Prostate gland (tissue), 2 donors: ENCODE measurements at regions not wholly inside any gene's neighbourhood (a gene's known extent, or its start where the extent isn't known, plus 50 kb on each side); places are given as distances from the start of the nearest gene placed in this dataset.

Source experiments
- DNase-seq: peaks from one replicate; pipeline ENCODE4 v3.0.0-alpha.2; 2019; ENCODE audit warnings: low spot score
- H3K27ac ChIP-seq, 2 donors: fragments of 200-600 bp; sonication (generic); 2 replicates each; pipeline ENCODE4 v1.5.1; 2017 to 2019
- H3K27me3 ChIP-seq: fragments of 200-600 bp; sonication (generic); replicated peaks from 2 replicates; pipeline ENCODE4 v1.5.1; 2019; ENCODE audit not compliant: insufficient read depth
- H3K36me3 ChIP-seq, 2 donors: fragments of 200-600 bp; sonication (generic); 1 replicate in 1 of 2; 2 replicates in 1 of 2; pipeline versions ENCODE4 v1.5.1 to v1.8.1; 2017 to 2019
- H3K4me1 ChIP-seq: fragments of 200-600 bp; sonication (generic); replicated peaks from 2 replicates; pipeline ENCODE4 v1.5.1; 2019
- H3K4me3 ChIP-seq, 2 donors: fragments of 200-600 bp; sonication (generic); 2 replicates each; pipeline ENCODE4 v1.5.1; 2017 to 2019
- H3K9me3 ChIP-seq: fragments of 200-600 bp; sonication (generic); 2 replicates; pipeline ENCODE4 v1.5.1; 2017
- CTCF ChIP-seq, 4 experiments: fragments of 200-600 bp in 2 of 4; fragments of 450-650 bp in 2 of 4; sonication (generic) in 2 of 4; IDR thresholded peaks; 1 replicate in 3 of 4; 2 replicates in 1 of 4; pipeline ENCODE4 v1.5.1; 2016 to 2019; ENCODE audit warnings: antibody characterized with exemption in 4 of 4, mild to moderate bottlenecking in 2 of 4, moderate library complexity in 2 of 4
- POLR2A ChIP-seq: fragments of 450-650 bp; IDR thresholded peaks from one replicate; pipeline ENCODE4 v1.6.1; 2016; ENCODE audit warnings: antibody characterized with exemption, mild to moderate bottlenecking
- POLR2AphosphoS5 ChIP-seq: sonication (generic); formaldehyde crosslinking; IDR thresholded peaks from one replicate; pipeline ENCODE4 v1.6.1; 2017; ENCODE audit warnings: antibody characterized with exemption
- WGBS: methylation state at CpG from one replicate; pipeline ENCODE4 v1.1.5; 2018; 5-methylcytosine and 5-hydroxymethylcytosine counted together
- intact Hi-C: fragments of 100-400 bp; cut with DNase I; formaldehyde crosslinking; loops from one replicate; pipeline ENCODE4 v1.14.2; 2022

- WGBS = 81% methylated on average over 1 of the region's 1 CpG
- no peaks in the 10 kb centered on the region for H3K4me1 ChIP-seq
- no peak for DNase-seq
- no peaks in the 10 kb centered on the region for H3K27me3 ChIP-seq
- H3K4me3 ChIP-seq = no peak overlapping the region
- no peaks in the 10 kb centered on the region for H3K9me3 ChIP-seq
- H3K27ac ChIP-seq = no peak overlapping the region
- intact Hi-C loops = no loop called here
- no peak for TF ChIP-seq POLR2A
- TF ChIP-seq POLR2AphosphoS5 = no peak
- TF ChIP-seq CTCF (IDR thresholded peaks at IDR 0.05) = no peak
- H3K36me3 ChIP-seq = no peaks in the 10 kb centered on the region
These were observed 334.9 kb upstream of the MON1B start for GRCh38 chr16:76856112-76856511.

DNA sequence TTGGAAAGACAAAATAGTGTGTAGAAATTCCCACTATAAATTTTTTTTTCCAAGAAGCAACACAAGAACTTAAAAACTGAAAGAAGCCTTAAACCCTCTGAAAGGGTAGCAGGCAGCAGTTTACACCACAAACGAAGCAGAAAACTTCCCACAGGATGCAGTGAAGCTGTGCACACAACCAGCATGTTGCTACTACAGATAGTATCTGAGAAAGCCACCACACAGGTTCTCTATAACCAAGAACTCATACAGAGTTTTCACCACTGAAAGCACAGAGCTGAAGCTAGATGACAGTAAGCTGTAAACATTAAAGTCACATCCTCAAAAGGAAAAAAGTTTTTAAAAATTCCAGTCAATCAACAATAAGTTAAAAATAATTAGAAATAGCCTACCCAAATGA is 333.6 kb upstream of the MON1B start:
- 21% methylated on average over 1 of the region's 1 CpG for WGBS
- intact Hi-C loops = no loop called here
- Histone ChIP-seq H3K4me1 (no peaks in the 10 kb centered on the region), H3K27me3 (no peaks in the 10 kb centered on the region), H3K4me3 (no peak overlapping the region), H3K27ac (no peak overlapping the region), H3K36me3 (no peaks in the 10 kb centered on the region), H3K9me3 (no peaks in the 10 kb centered on the region)
- TF ChIP-seq POLR2AphosphoS5 (no peak), POLR2A (no peak), CTCF (IDR thresholded peaks at IDR 0.05) (no peak)
- DNase-seq = no peak

DNA sequence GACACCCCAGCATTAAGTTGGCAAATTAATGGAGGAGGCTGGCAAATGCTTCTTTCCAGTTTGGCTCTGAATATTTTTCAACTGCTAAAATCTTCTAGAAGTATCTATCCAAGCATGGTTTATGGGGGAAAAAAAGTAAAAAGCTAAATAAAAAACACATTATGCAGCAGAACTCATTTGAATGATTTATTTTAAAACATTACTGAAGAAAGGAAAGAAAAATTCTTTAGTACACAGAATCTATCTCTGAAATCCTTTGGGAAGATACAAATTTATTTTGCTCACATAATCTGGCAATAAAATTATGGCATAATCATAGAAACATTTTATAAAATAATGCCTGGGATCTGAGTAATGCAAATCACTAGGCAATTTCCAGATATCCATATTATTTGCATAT is 328.1 kb upstream of the MON1B start:
- DNase-seq = no peak
- Histone ChIP-seq H3K4me3 (no peak overlapping the region), H3K27ac (no peak overlapping the region), H3K4me1 (no peaks in the 10 kb centered on the region), H3K27me3 (no peaks in the 10 kb centered on the region), H3K9me3 (no peaks in the 10 kb centered on the region), H3K36me3 (no peaks in the 10 kb centered on the region)
- no peak for TF ChIP-seq POLR2A
- no peak for TF ChIP-seq CTCF (IDR thresholded peaks at IDR 0.05)
- no peak for TF ChIP-seq POLR2AphosphoS5
- intact Hi-C loops = no loop called here

- Histone ChIP-seq H3K9me3 (no peaks in the 10 kb centered on the region), H3K4me1 (no peaks in the 10 kb centered on the region), H3K36me3 (no peaks in the 10 kb centered on the region), H3K27me3 (no peaks in the 10 kb centered on the region), H3K4me3 (no peak overlapping the region), H3K27ac (no peak overlapping the region)
- intact Hi-C loops = no loop called here
- no peak for TF ChIP-seq POLR2A
- TF ChIP-seq CTCF (IDR thresholded peaks at IDR 0.05) = no peak
- no peak for DNase-seq
- WGBS = 48% methylated on average over 1 of the region's 1 CpG
These were observed 324.0 kb upstream of the MON1B start for GRCh38 chr16:76866994-76867393.

DNA sequence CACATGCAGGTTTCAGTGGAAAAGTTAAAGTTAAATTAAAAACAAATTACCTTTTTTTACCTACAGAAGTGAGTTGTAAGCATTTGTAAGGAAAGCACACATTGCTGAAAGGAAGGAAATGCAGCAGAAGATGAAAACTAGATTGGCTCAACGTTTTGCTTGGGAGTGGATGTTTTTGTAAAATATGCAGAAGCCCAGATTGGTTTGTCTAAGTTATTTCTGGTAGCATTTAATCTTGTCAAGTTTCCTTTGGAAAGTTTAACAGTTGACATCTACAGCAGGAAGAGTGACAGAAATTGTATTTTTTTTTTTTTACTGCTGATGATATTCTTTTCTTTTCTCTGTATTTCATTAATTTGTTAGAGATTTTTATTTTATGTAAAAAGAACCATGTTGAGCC is 315.1 kb upstream of the MON1B start:
- TF ChIP-seq POLR2AphosphoS5 (no peak), POLR2A (no peak), CTCF (IDR thresholded peaks at IDR 0.05) (no peak)
- H3K27me3 ChIP-seq = no peaks in the 10 kb centered on the region
- no peaks in the 10 kb centered on the region for H3K9me3 ChIP-seq
- DNase-seq = no peak
- H3K4me1 ChIP-seq = no peaks in the 10 kb centered on the region
- intact Hi-C loops = no loop called here
- H3K36me3 ChIP-seq = no peaks in the 10 kb centered on the region
- H3K4me3 ChIP-seq = no peak overlapping the region
- 11% methylated on average over 1 of the region's 1 CpG for WGBS
- H3K27ac ChIP-seq = no peak overlapping the region
